GM12878 (cell line): ENCODE measurements at regions not wholly inside any gene's neighbourhood (a gene's known extent, or its start where the extent isn't known, plus 50 kb on each side); places are given as distances from the start of the nearest gene placed in this dataset.

ENCODE experiments used
- ATAC-seq: fragments of 200-7000 bp; cut with Tn5 transposase; 3 replicates; pipeline ENCODE4 v1.9.1; 2020; ENCODE audit warnings: mild to moderate bottlenecking, moderate library complexity
- BruUV-seq: library from RNA; stranded (reverse); fragments of 400-500 nt; replicated peaks from 2 replicates; lab custom pipeline; 2021; lab: Mats Ljungman, UMichigan
- CTCF ChIA-PET: fragments of 300-600 bp; sonication (Branson Sonifier 250); formaldehyde crosslinking; extraction: SDS; loops from one replicate; lab custom pipeline; 2021; ENCODE audit warnings: inconsistent platforms; lab: Yijun Ruan, JAX
- POLR2A ChIA-PET: fragments of 350-600 bp; formaldehyde crosslinking; extraction: SDS; loops from one replicate; lab custom pipeline; 2021; ENCODE audit warnings: inconsistent platforms; lab: Charles Lee
- RAD21 ChIA-PET: fragments of 300-600 bp; sonication (Branson Sonifier 250); formaldehyde crosslinking; loops from one replicate; lab custom pipeline; 2023; ENCODE audit warnings: antibody characterized with exemption; ENCODE audit not compliant: unreplicated experiment; lab: Charles Lee
- SMC1A ChIA-PET: fragments of 300-600 bp; sonication (Branson Sonifier 250); formaldehyde crosslinking; loops from one replicate; lab custom pipeline; 2023; ENCODE audit not compliant: unreplicated experiment, uncharacterized antibody; lab: Charles Lee
- DNase-seq: peaks from one replicate; pipeline ENCODE4 v3.0.0-alpha.2; 2011; ENCODE audit warnings: low read depth, low spot score
- FAIRE-seq: peaks from 3 replicates; lab custom pipeline; 2011; peaks lifted over from hg19 to GRCh38; lab: Jason Lieb, UNC
- H2AFZ ChIP-seq: 2 replicates; pipeline ENCODE4 v1.6.0; 2011; ENCODE audit warnings: low read depth, low read length, control low read depth; ENCODE audit not compliant: control insufficient read depth
- H3K27ac ChIP-seq: 2 replicates; pipeline ENCODE4 v1.5.1; 2011; ENCODE audit warnings: control low read depth; ENCODE audit not compliant: control insufficient read depth, insufficient read depth
- H3K27me3 ChIP-seq, 2 experiments: replicated peaks in 1 of 2; 2 replicates each; pipeline versions ENCODE4 v1.6.0 to v1.6.1; 2011; ENCODE audit warnings: low read length in 1 of 2; ENCODE audit not compliant: control insufficient read depth in 2 of 2, insufficient read depth in 2 of 2
- H3K36me3 ChIP-seq, 2 experiments: 2 replicates each; pipeline ENCODE4 v1.5.1; 2011; ENCODE audit warnings: low read length in 1 of 2; ENCODE audit not compliant: control insufficient read depth in 2 of 2, insufficient read depth in 2 of 2
- H3K4me1 ChIP-seq: 2 replicates; pipeline ENCODE4 v1.6.1; 2011; ENCODE audit warnings: mild to moderate bottlenecking, low read length, moderate library complexity, mixed read lengths; ENCODE audit not compliant: control insufficient read depth, insufficient read depth
- H3K4me2 ChIP-seq: 2 replicates; pipeline ENCODE4 v1.6.0; 2011; ENCODE audit warnings: control low read depth; ENCODE audit not compliant: control insufficient read depth, insufficient read depth
- H3K4me3 ChIP-seq: fragments of 200-600 bp; sonication (generic); 2 replicates; pipeline ENCODE4 v1.5.1; 2016
- H3K79me2 ChIP-seq: 2 replicates; pipeline ENCODE4 v1.6.0; 2011; ENCODE audit warnings: low read length; ENCODE audit not compliant: control insufficient read depth, insufficient read depth
- H3K9ac ChIP-seq: 2 replicates; pipeline ENCODE4 v1.8.0; 2011; ENCODE audit warnings: low read length, control low read depth, mixed read lengths; ENCODE audit not compliant: control insufficient read depth, insufficient read depth
- H3K9me3 ChIP-seq: replicated peaks from 3 replicates; pipeline ENCODE4 v1.5.1; 2011; ENCODE audit warnings: mild to moderate bottlenecking, low read length; ENCODE audit not compliant: control insufficient read depth, insufficient read depth
- H4K20me1 ChIP-seq: 2 replicates; pipeline ENCODE4 v1.6.0; 2011; ENCODE audit not compliant: control insufficient read depth, insufficient read depth
- ATF7 ChIP-seq: fragments of 450-650 bp; IDR thresholded peaks from 2 replicates; pipeline ENCODE4 v1.6.1; 2016; ENCODE audit warnings: low read depth, mild to moderate bottlenecking
- BACH1 ChIP-seq: fragments of 450-650 bp; IDR thresholded peaks from 2 replicates; pipeline ENCODE4 v1.6.1; 2017; ENCODE audit warnings: mild to moderate bottlenecking, borderline replicate concordance
- HCFC1 ChIP-seq: fragments of 150-350 bp; IDR thresholded peaks from 2 replicates; pipeline ENCODE4 v1.6.1; 2014; ENCODE audit warnings: low read length
- IKZF1 ChIP-seq: fragments of 450-650 bp; conservative IDR thresholded peaks from 2 replicates; pipeline ENCODE4 v1.6.1; 2017; ENCODE audit warnings: antibody characterized with exemption, mild to moderate bottlenecking
- IRF4 ChIP-seq: IDR thresholded peaks from 2 replicates; pipeline ENCODE4 v1.6.1; 2011; ENCODE audit warnings: low read depth, low read length
- NFXL1 ChIP-seq: fragments of 450-650 bp; IDR thresholded peaks from 2 replicates; pipeline ENCODE4 v1.6.1; 2017; ENCODE audit warnings: antibody characterized with exemption, mild to moderate bottlenecking, borderline replicate concordance
- POLR2A ChIP-seq: IDR thresholded peaks from 2 replicates; pipeline ENCODE4 v1.6.1; 2011; ENCODE audit warnings: low read depth, mild to moderate bottlenecking, low read length
- RFX5 ChIP-seq: IDR thresholded peaks from 2 replicates; pipeline ENCODE4 v1.6.1; 2011; ENCODE audit warnings: low read depth, low read length, improper control_type of control experiment
- TCF7 ChIP-seq: IDR thresholded peaks from 2 replicates; pipeline ENCODE4 v1.6.1; 2014; ENCODE audit warnings: antibody characterized with exemption, borderline replicate concordance
- ZNF274 ChIP-seq: IDR thresholded peaks from one replicate; pipeline ENCODE4 v1.8.0; 2011; ENCODE audit not compliant: insufficient read length, insufficient read depth
- ZNF384 ChIP-seq: IDR thresholded peaks from 2 replicates; pipeline ENCODE4 v1.6.1; 2012; ENCODE audit warnings: low read depth, mild to moderate bottlenecking, low read length, improper control_type of control experiment, borderline replicate concordance
- WGBS: methylation state at CpG from one replicate; pipeline ENCODE4 v1.1.6; 2016; ENCODE audit warnings: low lambda C conversion rate; ENCODE audit not compliant: insufficient replicate concordance, insufficient coverage; ENCODE audit errors: missing lambda C conversion rate; 5-methylcytosine and 5-hydroxymethylcytosine counted together
- in situ Hi-C: fragments of 300-500 bp; cut with MboI; formaldehyde crosslinking; loops from 9 replicates; pipeline ENCODE4 v1.14.3; 2018; ENCODE audit warnings: mixed read lengths
- intact Hi-C: fragments of 100-400 bp; cut with micrococcal nuclease; formaldehyde crosslinking; loops from one replicate; pipeline ENCODE4 v1.14.2; 2022; ENCODE audit not compliant: unreplicated experiment
- TF ChIP-seq, protein P1 (sequence below): fragments of 450-650 bp; formaldehyde crosslinking; IDR thresholded peaks from 2 replicates; pipeline ENCODE4 v1.4.0; 2022; ENCODE audit warnings: mild to moderate bottlenecking, moderate library complexity

DNA sequence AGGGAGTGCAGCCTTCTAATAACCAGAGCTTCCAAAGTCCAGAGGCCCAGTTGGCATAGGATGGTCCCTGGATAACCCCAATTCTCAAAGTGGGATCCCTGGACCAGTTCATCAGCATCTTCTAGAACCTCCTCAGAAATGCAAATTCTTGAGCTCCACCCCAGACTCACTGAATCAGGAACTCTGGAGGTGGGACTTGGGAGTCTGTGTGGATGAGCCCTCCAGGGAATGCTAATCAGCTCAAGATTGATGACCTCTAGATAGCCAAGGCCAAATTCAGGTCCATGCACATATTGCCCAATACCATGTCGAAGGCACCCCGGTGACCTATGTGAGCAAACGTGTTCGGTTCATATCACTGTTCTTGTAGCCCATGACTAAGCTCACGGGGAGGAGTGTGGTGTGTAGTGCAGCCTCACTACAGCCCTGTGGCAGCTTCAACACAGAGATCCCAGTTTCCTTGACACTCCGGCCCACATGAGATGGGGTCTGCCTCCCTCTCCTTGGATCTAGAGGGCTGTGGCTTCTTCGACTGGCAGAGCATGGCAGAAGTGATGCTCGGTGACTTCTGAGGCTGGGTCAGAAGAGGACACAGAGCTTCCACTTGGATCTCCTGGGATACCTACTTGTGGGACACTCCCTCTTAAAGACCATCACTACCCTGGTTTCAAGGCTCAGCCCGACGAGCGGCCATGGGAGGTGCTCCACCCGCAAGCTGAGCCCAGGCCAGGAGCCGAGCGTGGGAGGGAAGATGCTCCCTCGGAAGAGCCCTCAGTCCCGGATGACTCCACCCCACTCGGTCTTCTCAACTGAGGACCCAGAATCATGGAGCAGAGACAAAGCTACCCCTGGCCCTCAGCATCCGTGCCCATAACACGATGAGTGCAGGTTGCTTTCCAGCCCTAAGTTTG is 151.1 kb upstream of the CST7 start:
- Histone ChIP-seq H3K27me3 (peaks cover 0 to 3% of the 10 kb centered on the region in 2 experiments; a peak in 2 of 4 replicates), H3K27ac (no peak overlapping the region), H3K4me3 (no peak overlapping the region), H3K9me3 (no peaks in the 10 kb centered on the region), H3K4me1 (no peaks in the 10 kb centered on the region), H2AFZ (no peak overlapping the region), H3K79me2 (no peaks in the 10 kb centered on the region), H4K20me1 (no peaks in the 10 kb centered on the region), H3K9ac (no peak overlapping the region), H3K36me3 (no peaks in the 10 kb centered on the region), H3K4me2 (no peak overlapping the region)
- no TSS peak for BruUV-seq
- FAIRE-seq: no peak
- ChIA-PET CTCF (no interaction called here), RAD21 (no interaction called here), POLR2A (no interaction called here), SMC1A (no interaction called here)
- WGBS: 46% methylated on average over 15 of the region's 19 CpGs
- no peak for ATAC-seq
- intact Hi-C loops: no loop called here
- DNase-seq: no peak
- in situ Hi-C loops: no loop called here
- TF ChIP-seq TCF7: no peak
- no peak for TF ChIP-seq ZNF384
- no peak for TF ChIP-seq BACH1
- TF ChIP-seq HCFC1: no peak
- TF ChIP-seq POLR2A: no peak
- TF ChIP-seq, protein P1, sequence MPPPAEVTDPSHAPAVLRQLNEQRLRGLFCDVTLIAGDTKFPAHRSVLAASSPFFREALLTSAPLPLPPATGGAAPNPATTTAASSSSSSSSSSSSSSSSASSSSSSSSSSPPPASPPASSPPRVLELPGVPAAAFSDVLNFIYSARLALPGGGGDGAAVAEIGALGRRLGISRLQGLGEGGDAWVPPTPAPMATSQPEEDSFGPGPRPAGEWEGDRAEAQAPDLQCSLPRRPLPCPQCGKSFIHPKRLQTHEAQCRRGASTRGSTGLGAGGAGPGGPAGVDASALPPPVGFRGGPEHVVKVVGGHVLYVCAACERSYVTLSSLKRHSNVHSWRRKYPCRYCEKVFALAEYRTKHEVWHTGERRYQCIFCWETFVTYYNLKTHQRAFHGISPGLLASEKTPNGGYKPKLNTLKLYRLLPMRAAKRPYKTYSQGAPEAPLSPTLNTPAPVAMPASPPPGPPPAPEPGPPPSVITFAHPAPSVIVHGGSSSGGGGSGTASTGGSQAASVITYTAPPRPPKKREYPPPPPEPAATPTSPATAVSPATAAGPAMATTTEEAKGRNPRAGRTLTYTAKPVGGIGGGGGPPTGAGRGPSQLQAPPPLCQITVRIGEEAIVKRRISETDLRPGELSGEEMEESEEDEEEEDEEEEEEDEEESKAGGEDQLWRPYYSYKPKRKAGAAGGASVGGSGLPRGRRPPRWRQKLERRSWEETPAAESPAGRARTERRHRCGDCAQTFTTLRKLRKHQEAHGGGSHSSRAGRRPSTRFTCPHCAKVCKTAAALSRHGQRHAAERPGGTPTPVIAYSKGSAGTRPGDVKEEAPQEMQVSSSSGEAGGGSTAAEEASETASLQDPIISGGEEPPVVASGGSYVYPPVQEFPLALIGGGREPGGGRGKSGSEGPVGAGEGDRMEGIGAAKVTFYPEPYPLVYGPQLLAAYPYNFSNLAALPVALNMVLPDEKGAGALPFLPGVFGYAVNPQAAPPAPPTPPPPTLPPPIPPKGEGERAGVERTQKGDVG (CRISPR knock-in tag): no peak
- no peak for TF ChIP-seq RFX5
- TF ChIP-seq ATF7: no peak
- no peak for TF ChIP-seq NFXL1
- TF ChIP-seq IKZF1: no peak
- no peak for TF ChIP-seq ZNF274
- TF ChIP-seq IRF4: no peak
